ENCODE measurements at regions not wholly inside any gene's neighbourhood (a gene's known extent, or its start where the extent isn't known, plus 50 kb on each side); places are given as distances from the start of the nearest gene placed in this dataset.

DNA sequence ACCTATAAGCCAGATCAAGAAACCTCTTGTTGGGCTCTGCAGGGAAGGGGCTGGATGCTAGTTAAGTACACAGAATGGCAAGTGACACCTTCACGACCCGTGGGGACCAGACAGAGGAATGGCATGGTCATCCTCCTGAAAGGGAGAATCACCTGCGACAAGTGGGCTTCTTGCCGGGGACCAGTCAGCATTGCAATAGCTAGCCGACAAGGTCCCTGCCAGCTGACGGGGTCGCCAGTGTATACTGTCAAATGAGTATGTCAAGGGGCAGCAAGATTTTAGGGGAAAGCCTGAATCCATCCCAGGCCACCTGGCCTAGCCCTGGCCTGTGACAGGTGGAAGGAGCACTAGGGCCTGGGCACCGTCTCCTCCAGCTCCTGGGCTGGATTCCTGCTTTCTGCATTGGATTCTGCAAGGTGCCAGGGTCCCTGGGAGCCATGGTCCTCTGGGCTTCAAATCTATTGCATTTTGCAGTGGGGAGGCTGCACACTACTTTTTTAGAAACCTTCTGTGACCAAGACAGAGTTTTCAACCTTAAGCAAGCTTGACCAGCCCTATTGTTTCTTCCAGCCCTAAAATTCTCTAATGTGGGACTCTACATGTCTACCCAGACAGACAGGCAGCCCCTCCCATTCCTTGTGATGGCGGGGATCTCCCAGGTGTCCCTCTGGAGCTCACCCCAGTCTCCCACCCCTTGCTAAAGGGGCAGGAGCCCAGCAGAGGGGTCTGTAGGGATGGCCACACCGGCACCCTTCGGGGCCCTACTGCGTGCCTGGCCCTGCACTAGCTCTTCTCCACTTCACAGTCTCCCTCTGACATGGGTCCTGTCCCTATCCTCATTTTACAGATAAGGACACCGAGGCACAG is 178.5 kb downstream of the GLI2 start:
- Mint-ChIP-seq H3K27ac (ENCODE audit: unreplicated experiment) (peak overlapping the region; percentile 93), H3K9me3 (ENCODE audit: unreplicated experiment) (no peaks in the 10 kb centered on the region), H3K4me3 (ENCODE audit: unreplicated experiment) (no peak overlapping the region), H3K27me3 (ENCODE audit: low read depth, unreplicated experiment) (no peaks in the 10 kb centered on the region), H3K36me3 (ENCODE audit: low read depth, unreplicated experiment) (peaks cover 14% of the 10 kb centered on the region), H3K4me1 (ENCODE audit: low read depth, unreplicated experiment) (peaks cover 77% of the 10 kb centered on the region)
- Histone ChIP-seq H3K79me2 (ENCODE audit: insufficient read depth, low read length) (peaks cover 60% of the 10 kb centered on the region), H3K27me3 (ENCODE audit: insufficient read depth, low read length) (no peaks in the 10 kb centered on the region), H3K4me1 (ENCODE audit: insufficient read depth, low read length) (peaks cover 59% of the 10 kb centered on the region), H3K9ac (ENCODE audit: low read length) (peak overlapping the region; percentile 58), H3K4me2 (ENCODE audit: low read length) (peak overlapping the region; percentile 74), H3K36me3 (ENCODE audit: insufficient read depth, low read length) (no peaks in the 10 kb centered on the region), H2AFZ (ENCODE audit: low read depth, low read length) (no peak overlapping the region), H4K20me1 (ENCODE audit: insufficient read depth, low read length) (no peaks in the 10 kb centered on the region), H3K4me3 (ENCODE audit: insufficient read depth, low read depth, low read length) (no peak overlapping the region), H3K9me3 (ENCODE audit: insufficient read depth, low read depth, low read length) (no peaks in the 10 kb centered on the region), H3K27ac (ENCODE audit: low read depth, low read length) (peak overlapping the region; percentile 87)
- no peak for FAIRE-seq
- no peak for DNase-seq (ENCODE audit: low read depth)
- no peak for TF ChIP-seq CTCF (IDR thresholded peaks at IDR 0.05; ENCODE audit: insufficient read depth, low read depth, low read length)
- TF ChIP-seq EZH2 (IDR thresholded peaks at IDR 0.05; ENCODE audit: insufficient read depth, low read length) = no peak

- TF ChIP-seq CTCF (IDR thresholded peaks at IDR 0.05; ENCODE audit: insufficient read depth, low read depth, low read length) = no peak
- TF ChIP-seq EZH2 (IDR thresholded peaks at IDR 0.05; ENCODE audit: insufficient read depth, low read length) = no peak
- Histone ChIP-seq H2AFZ (ENCODE audit: low read depth, low read length) (no peak overlapping the region), H3K27me3 (ENCODE audit: insufficient read depth, low read length) (no peaks in the 10 kb centered on the region), H3K9me3 (ENCODE audit: insufficient read depth, low read depth, low read length) (no peaks in the 10 kb centered on the region), H3K9ac (ENCODE audit: low read length) (peak overlapping the region; percentile 58), H3K79me2 (ENCODE audit: insufficient read depth, low read length) (peaks cover 68% of the 10 kb centered on the region), H3K4me2 (ENCODE audit: low read length) (peak overlapping the region; percentile 74), H3K4me1 (ENCODE audit: insufficient read depth, low read length) (peaks cover 64% of the 10 kb centered on the region), H4K20me1 (ENCODE audit: insufficient read depth, low read length) (no peaks in the 10 kb centered on the region), H3K4me3 (ENCODE audit: insufficient read depth, low read depth, low read length) (no peak overlapping the region), H3K36me3 (ENCODE audit: insufficient read depth, low read length) (no peaks in the 10 kb centered on the region), H3K27ac (ENCODE audit: low read depth, low read length) (peak overlapping the region; percentile 87)
- peak; percentile 93 for DNase-seq (ENCODE audit: low read depth)
- Mint-ChIP-seq H3K9me3 (ENCODE audit: unreplicated experiment) (no peaks in the 10 kb centered on the region), H3K36me3 (ENCODE audit: low read depth, unreplicated experiment) (peaks cover 15% of the 10 kb centered on the region), H3K27ac (ENCODE audit: unreplicated experiment) (peak overlapping the region; percentile 93), H3K4me3 (ENCODE audit: unreplicated experiment) (no peak overlapping the region), H3K4me1 (ENCODE audit: low read depth, unreplicated experiment) (peaks cover 77% of the 10 kb centered on the region), H3K27me3 (ENCODE audit: low read depth, unreplicated experiment) (no peaks in the 10 kb centered on the region)
- peak; percentile 92 for FAIRE-seq
Measured at GRCh38 chr2:120914839-120915521, 179.3 kb downstream of the GLI2 start.
